Subcutaneous abdominal adipose tissue (tissue), 5 donors: ENCODE measurements at regions not wholly inside any gene's neighbourhood (a gene's known extent, or its start where the extent isn't known, plus 50 kb on each side); places are given as distances from the start of the nearest gene placed in this dataset.
"Not testable (repeated sequence)": the region's sequence is repeated elsewhere in the genome, so short reads cannot be mapped to it uniquely, and the experiment has no call there.

Experiments used
- H3K27ac ChIP-seq: one replicate; pipeline ENCODE4 v1.7.0; 2013; ENCODE audit warnings: low read depth, mild to moderate bottlenecking, inconsistent platforms, low read length, moderate library complexity
- H3K27me3 ChIP-seq, 5 donors: one replicate each; pipeline ENCODE4 v1.7.0; 2013; ENCODE audit warnings: low read length in 5 of 5, inconsistent platforms in 1 of 5; ENCODE audit not compliant: control insufficient read depth in 5 of 5, insufficient read depth in 4 of 5
- H3K36me3 ChIP-seq, 5 donors: one replicate each; pipeline ENCODE4 v1.7.0; 2013; ENCODE audit warnings: low read length in 5 of 5; ENCODE audit not compliant: control insufficient read depth in 5 of 5, insufficient read depth in 5 of 5
- H3K4me1 ChIP-seq, 5 donors: one replicate each; pipeline ENCODE4 v1.7.0; 2013; ENCODE audit warnings: low read length in 5 of 5, mild to moderate bottlenecking in 3 of 5, moderate library complexity in 1 of 5; ENCODE audit not compliant: control insufficient read depth in 5 of 5, insufficient read depth in 5 of 5
- H3K4me3 ChIP-seq, 5 donors: one replicate each; pipeline ENCODE4 v1.7.0; 2013; ENCODE audit warnings: low read length in 5 of 5, low read depth in 1 of 5
- H3K9ac ChIP-seq, 5 donors: one replicate each; pipeline ENCODE4 v1.7.0; 2013; ENCODE audit warnings: low read length in 5 of 5, mild to moderate bottlenecking in 4 of 5, moderate library complexity in 3 of 5
- H3K9me3 ChIP-seq, 5 donors: one replicate each; pipeline ENCODE4 v1.7.0; 2013; ENCODE audit warnings: low read length in 5 of 5; ENCODE audit not compliant: control insufficient read depth in 5 of 5
- donor health status: healthy.
- donor health status: healthy.
- donor health status: healthy.
- donor health status: healthy.
- donor health status: healthy.

DNA sequence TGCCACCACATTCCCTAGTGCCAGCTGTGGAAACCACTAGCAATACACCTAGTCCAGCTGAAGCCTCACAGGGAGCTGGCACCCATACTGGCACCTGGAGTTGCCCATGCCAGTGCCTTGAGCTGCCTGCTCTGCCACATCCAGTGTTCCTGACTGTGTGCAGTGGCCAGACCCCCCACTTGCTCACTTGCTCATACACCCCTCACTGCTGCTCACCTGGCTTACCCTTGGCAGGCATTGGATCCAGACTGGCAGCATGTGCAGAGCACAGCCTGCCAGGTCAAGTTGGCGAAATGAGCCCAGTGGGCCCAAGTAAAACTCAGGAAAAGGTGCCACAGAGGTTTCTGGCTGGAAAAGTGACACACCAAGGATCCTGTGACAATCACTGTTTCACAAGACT, 1618.6 kb upstream of the PRMT6 start:
- Histone ChIP-seq H3K27me3 (no peaks in the 10 kb centered on the region), H3K9me3 (peaks cover 0 to 8% (median 2%) of the 10 kb centered on the region in 5 donors), H3K36me3 (no peaks in the 10 kb centered on the region), H3K27ac (no peak overlapping the region), H3K4me1 (peaks cover 0 to 6% (median 0%) of the 10 kb centered on the region in 5 donors), H3K9ac (no peak overlapping the region), H3K4me3 (no peak overlapping the region)

DNA sequence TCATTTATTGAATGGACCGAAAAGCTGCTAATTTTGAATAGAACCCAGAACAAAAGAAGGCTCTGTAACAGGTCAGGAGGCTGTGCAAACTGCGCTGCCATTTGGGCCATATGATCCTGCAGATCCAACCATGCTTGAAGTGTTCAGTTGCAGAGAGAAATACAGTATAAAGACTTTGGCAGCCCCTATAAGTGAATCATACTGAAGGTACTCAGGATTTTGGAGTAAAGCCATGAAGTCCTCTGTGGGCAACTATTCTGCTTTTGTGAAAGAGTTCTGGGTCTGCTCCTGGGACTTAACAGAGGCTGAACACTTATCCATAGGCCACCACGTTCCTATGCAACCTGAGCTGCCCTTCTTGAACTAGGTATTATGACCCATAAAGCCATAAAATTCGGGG, 1613.6 kb upstream of the PRMT6 start:
- no peaks in the 10 kb centered on the region for H3K27me3 ChIP-seq
- H3K9ac ChIP-seq: no peak overlapping the region
- H3K4me3 ChIP-seq: no peak overlapping the region
- H3K27ac ChIP-seq: no peak overlapping the region
- no peaks in the 10 kb centered on the region for H3K36me3 ChIP-seq
- no peaks in the 10 kb centered on the region for H3K9me3 ChIP-seq
- peaks cover 0 to 6% (median 0%) of the 10 kb centered on the region in 5 donors for H3K4me1 ChIP-seq

DNA sequence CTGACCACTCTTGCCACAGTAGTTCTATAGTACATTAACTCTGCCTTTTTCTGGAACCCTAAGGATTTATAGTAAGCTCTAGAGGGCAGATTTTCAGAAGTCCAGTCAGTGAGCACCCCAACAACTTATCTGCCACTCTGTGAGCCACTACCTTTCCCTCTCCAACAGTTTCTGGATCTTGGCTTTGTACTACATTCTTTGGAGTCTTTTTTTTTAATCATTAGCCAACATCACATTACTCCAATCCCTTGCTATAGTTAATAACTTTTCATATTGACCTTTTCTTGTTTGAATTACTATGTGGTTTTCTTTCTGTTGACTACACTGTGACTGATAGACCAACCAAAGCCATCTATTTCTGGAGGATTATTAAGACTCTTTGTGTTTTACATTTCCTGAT, 1596.7 kb upstream of the PRMT6 start:
- no peaks in the 10 kb centered on the region for H3K27me3 ChIP-seq
- H3K9ac ChIP-seq: no peak overlapping the region
- no peaks in the 10 kb centered on the region for H3K4me1 ChIP-seq
- H3K27ac ChIP-seq: no peak overlapping the region
- no peaks in the 10 kb centered on the region for H3K9me3 ChIP-seq
- no peak overlapping the region for H3K4me3 ChIP-seq
- H3K36me3 ChIP-seq: no peaks in the 10 kb centered on the region

DNA sequence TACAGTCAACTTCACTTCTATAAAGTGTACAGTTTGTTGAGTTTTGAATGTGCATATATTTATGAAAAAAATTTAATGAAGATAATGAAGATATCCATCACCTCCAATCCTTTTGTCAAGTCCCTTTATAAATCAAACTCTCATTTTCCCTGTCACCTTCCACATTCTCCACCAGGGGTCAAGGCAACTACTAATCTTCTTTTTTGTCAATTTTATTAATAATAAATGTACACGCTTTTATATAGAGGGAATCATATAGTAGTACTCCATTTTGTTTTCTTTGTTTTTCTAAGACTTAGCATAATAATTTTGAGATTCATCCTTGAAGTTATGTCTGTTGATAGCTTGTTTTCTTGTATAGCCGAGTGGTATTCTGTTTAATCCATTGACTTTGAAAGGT, 1594.2 kb upstream of the PRMT6 start:
- H3K36me3 ChIP-seq: no peaks in the 10 kb centered on the region
- no peak overlapping the region for H3K27ac ChIP-seq
- no peak overlapping the region for H3K9ac ChIP-seq
- H3K9me3 ChIP-seq: no peaks in the 10 kb centered on the region
- H3K4me1 ChIP-seq: no peaks in the 10 kb centered on the region
- no peak overlapping the region for H3K4me3 ChIP-seq
- H3K27me3 ChIP-seq: no peaks in the 10 kb centered on the region

DNA sequence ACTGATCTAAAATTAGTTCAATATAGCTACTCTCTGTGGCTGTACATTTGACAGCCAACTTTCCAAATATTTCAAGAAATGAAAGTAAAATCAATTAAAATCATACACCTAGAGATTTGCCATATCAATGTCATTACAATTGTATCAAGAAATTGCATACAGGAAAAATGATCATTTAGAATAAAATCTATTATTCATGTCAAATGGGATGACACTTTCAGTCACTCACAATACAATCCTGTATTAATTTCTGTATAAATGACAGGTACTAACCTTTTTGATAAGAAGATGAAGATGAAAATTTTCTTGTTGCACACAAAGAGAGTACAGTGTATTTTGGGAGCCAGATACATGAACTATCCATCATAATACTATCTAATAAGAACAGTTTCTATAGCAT, 1588.9 kb upstream of the PRMT6 start:
- Histone ChIP-seq H3K27ac (no peak overlapping the region), H3K27me3 (no peaks in the 10 kb centered on the region), H3K9ac (no peak overlapping the region), H3K36me3 (no peaks in the 10 kb centered on the region), H3K9me3 (no peaks in the 10 kb centered on the region), H3K4me1 (no peaks in the 10 kb centered on the region), H3K4me3 (no peak overlapping the region)

DNA sequence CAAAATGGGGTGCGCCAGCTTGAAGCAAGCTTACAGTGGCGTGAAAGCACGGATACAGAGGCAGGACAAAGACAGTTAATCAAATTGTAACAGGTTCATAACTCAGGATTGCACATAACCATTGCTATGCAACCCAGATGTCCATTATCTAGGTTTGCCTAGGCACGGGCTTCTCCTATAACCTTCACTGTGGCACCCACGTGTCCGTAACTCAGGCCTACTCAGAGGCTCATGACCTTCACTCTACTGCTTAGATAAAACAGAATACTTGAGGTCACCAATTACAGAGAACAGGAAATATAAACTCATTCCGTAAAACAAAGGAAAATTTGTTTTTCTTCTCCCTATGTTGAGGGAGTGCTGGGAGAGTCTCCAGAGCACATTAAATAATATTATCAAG, 1585.9 kb upstream of the PRMT6 start:
- H3K9ac ChIP-seq, H3K27ac ChIP-seq, H3K36me3 ChIP-seq, H3K27me3 ChIP-seq, H3K4me3 ChIP-seq, H3K9me3 ChIP-seq, H3K4me1 ChIP-seq: not testable (repeated sequence)

DNA sequence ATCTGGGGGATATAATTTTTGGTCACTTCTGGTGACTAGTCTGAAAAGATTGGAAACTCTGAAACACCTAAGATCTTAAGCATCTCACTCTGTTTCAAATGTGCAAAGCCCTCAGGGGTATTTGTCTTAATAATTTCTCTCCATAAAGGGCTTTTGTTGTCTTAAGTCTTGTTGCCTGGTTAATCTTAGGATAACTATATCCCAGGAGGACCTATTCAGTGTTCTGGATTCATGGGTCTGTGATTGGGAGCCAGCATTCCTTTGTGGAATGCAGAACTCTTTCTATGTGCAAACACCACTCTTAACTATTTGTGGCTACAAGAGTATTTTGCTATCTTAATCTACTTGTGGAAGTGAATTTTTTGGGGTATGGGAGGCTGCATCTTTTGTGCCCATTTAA, 1573.0 kb upstream of the PRMT6 start:
- Histone ChIP-seq H3K9me3 (peaks cover 0 to 4% (median 0%) of the 10 kb centered on the region in 5 donors), H3K9ac (no peak overlapping the region), H3K4me3 (no peak overlapping the region), H3K4me1 (no peaks in the 10 kb centered on the region), H3K27ac (no peak overlapping the region), H3K36me3 (no peaks in the 10 kb centered on the region), H3K27me3 (no peaks in the 10 kb centered on the region)

DNA sequence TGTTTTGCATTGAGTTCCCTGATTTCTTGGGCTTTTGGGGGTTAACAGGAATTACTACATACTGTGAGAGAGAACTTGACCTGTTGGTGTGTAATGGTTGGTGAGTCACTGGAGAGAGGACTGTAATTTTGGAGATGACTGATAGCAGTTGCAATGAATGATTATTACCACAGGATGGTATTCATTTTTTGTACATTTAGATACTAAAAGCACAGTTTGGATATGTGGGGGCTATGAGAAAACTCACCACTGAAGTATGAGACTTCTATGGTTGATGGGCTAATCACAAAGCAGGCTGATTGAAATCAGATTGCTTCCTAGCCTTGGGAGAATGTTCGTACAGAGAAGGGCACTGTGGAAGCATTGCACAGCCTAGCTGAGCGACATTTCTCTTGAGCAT, 1571.3 kb upstream of the PRMT6 start:
- no peaks in the 10 kb centered on the region for H3K4me1 ChIP-seq

DNA sequence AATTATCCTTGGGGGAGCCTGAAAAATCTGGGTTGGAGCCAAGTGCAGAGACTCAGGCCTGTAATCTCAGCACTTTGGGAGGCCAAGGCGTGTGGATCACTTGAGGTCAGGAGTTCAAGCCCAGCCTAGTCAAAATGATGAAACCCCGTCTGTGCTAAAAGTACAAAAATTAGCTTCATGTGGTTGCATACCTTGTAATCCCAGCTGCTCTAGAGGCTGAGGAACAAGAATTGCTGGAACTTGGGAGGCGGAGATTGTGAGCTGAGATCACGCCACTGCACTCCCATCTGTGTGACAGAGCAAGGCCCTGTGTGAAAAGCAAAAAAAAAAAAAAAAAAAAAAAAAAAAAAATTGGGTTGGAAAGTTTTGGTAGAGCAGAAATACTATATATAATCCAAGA, 1563.6 kb upstream of the PRMT6 start:
- H3K27me3 ChIP-seq: no peaks in the 10 kb centered on the region
- no peaks in the 10 kb centered on the region for H3K4me1 ChIP-seq
- no peak overlapping the region for H3K9ac ChIP-seq
- no peak overlapping the region for H3K4me3 ChIP-seq
- H3K9me3 ChIP-seq: peaks cover 0 to 6% (median 0%) of the 10 kb centered on the region in 5 donors
- no peak overlapping the region for H3K27ac ChIP-seq
- no peaks in the 10 kb centered on the region for H3K36me3 ChIP-seq

More for the DNA sequence above, 1571.3 kb upstream of the PRMT6 start:
- Histone ChIP-seq H3K27ac (no peak overlapping the region), H3K36me3 (no peaks in the 10 kb centered on the region), H3K4me3 (no peak overlapping the region), H3K27me3 (no peaks in the 10 kb centered on the region), H3K9me3 (peaks cover 0 to 10% (median 0%) of the 10 kb centered on the region in 5 donors), H3K9ac (no peak overlapping the region)

DNA sequence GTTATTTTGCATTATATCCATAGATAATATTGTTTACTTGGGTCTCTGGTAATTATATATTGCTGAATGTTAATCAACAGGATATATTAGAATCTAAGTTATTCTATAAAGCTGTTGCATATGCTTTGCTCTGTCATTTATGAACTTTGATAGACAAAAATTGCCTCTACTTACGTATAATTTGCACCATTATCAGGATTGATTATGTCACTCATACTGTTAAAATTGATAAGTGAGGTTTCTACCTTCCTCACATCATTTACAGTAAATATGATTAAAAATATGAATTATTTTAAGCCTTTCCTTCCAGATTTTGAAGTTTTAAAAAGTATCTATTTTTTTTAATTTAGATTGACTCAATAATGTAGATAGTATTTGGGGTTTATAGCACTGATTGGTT, 1540.4 kb upstream of the PRMT6 start:
- no peak overlapping the region for H3K4me3 ChIP-seq
- no peaks in the 10 kb centered on the region for H3K27me3 ChIP-seq
- no peaks in the 10 kb centered on the region for H3K36me3 ChIP-seq
- no peaks in the 10 kb centered on the region for H3K9me3 ChIP-seq
- H3K4me1 ChIP-seq: no peaks in the 10 kb centered on the region
- H3K9ac ChIP-seq: no peak overlapping the region
- H3K27ac ChIP-seq: no peak overlapping the region

DNA sequence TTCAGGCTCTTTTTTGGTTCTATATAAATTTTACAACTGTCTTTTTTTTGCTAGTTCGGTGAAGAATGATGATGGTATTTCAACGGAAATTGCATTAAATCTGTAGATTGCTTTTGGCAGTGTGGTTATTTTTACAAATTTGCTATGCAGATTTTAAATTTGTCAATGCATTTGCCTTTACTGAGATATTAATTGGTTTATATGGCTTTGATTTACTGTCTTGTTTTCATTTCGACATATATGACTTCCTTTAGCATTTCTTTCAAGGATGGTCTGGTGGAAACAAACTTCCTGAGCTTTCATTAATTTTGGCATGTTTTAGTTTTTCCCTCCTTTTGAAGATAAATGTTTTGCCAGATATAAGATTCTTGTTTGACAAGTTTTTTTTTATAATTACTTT, 1522.5 kb upstream of the PRMT6 start:
- no peak overlapping the region for H3K9ac ChIP-seq
- H3K4me3 ChIP-seq: no peak overlapping the region
- no peaks in the 10 kb centered on the region for H3K36me3 ChIP-seq
- peaks cover 0 to 8% (median 7%) of the 10 kb centered on the region in 5 donors for H3K9me3 ChIP-seq
- no peaks in the 10 kb centered on the region for H3K4me1 ChIP-seq
- H3K27ac ChIP-seq: no peak overlapping the region
- no peaks in the 10 kb centered on the region for H3K27me3 ChIP-seq
